ENCODE measurements at regions not wholly inside any gene's neighbourhood (a gene's known extent, or its start where the extent isn't known, plus 50 kb on each side); places are given as distances from the start of the nearest gene placed in this dataset.

DNA sequence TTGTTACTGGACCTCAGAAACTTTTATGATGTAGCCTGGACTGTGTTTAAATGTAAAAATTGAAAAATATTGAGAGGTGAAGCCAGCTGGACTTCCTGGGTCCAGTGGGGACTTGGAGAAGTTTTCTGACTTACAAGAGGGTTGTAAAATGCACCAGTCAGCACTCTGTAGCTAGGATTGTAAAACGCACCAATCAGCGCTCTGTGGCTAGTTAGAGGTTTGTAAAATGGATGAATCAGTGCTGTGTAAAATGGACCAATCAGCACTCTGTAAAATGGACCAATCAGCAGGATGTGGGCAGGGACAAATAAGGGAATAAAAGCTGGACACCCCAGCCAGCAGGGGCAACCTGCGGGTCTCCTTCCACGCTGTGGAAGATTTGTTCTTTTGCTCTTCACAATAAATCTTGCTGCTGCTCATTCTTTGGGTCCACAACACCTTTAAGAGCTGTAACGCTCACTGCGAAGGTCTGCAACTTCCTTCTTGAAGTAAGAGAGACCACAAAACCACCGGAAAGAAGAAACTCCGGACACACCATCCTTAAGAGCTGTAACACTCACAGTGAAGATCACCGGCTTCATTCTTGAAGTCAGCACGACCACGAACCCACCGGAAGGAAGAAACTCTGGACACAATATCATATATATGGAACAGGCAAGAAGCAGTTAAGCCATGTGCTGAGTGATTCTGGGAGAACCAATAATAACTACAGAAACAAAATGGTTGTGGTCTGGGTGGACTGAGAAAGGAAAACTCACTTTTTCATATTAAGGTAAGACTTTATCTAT, 201.3 kb downstream of the GABRG2 start:
- no peak overlapping the region for H3K27ac ChIP-seq (ENCODE audit: low read length in 2 of 2)
- no peak overlapping the region for H3K4me3 ChIP-seq (ENCODE audit: control extremely low read depth in 1 of 5, extremely low read depth in 1 of 5, insufficient read depth in 1 of 5, low read depth in 2 of 5, low read length in 4 of 5)
- H2AFZ ChIP-seq (ENCODE audit: insufficient read depth, low read depth, low read length, poor library complexity, severe bottlenecking) = no peak overlapping the region
- no peak overlapping the region for H3K4me2 ChIP-seq (replicated peaks; ENCODE audit: low read depth, low read length, poor library complexity, severe bottlenecking)
- no peaks in the 10 kb centered on the region for H3K36me3 ChIP-seq (replicated peaks in 1 of 2; ENCODE audit: control extremely low read depth in 1 of 2, control insufficient read depth in 1 of 2, extremely low read depth in 1 of 2, insufficient read depth in 2 of 2, low read length in 1 of 2)
- H4K20me1 ChIP-seq (ENCODE audit: control insufficient read depth, insufficient read depth, low read length, poor library complexity, severe bottlenecking) = no peaks in the 10 kb centered on the region
- POLR2A ChIA-PET = no interaction called here
- TF ChIP-seq EZH2 (IDR thresholded peaks at IDR 0.05; ENCODE audit: borderline replicate concordance, insufficient read depth, low read depth, low read length, poor library complexity, severe bottlenecking) (no peak), CTCF (IDR thresholded peaks at IDR 0.05) (no peak)
- no peaks in the 10 kb centered on the region for H3K9me3 Mint-ChIP-seq (ENCODE audit: insufficient read depth)
- H3K27me3 Mint-ChIP-seq = no peaks in the 10 kb centered on the region
- no peaks in the 10 kb centered on the region for H3K4me1 ChIP-seq (ENCODE audit: control insufficient read depth in 2 of 2, insufficient read depth in 2 of 2, low read length in 2 of 2)
- no peaks in the 10 kb centered on the region for H3K27me3 ChIP-seq (replicated peaks in 1 of 4; ENCODE audit: control extremely low read depth in 1 of 4, control insufficient read depth in 3 of 4, insufficient read depth in 4 of 4, low read length in 3 of 4)
- no peaks in the 10 kb centered on the region for H3K9me3 ChIP-seq (ENCODE audit: control extremely low read depth in 1 of 3, control insufficient read depth in 2 of 3, insufficient read depth in 1 of 3, low read length in 2 of 3)
- no peak for ATAC-seq (ENCODE audit: low read depth)
- H3K9ac ChIP-seq (ENCODE audit: low read length) = no peak overlapping the region
- H3K27ac Mint-ChIP-seq = no peak overlapping the region
- DNase-seq = no peak
- intact Hi-C loops (cut with micrococcal nuclease) = no loop called here
- no peak overlapping the region for H3K4me3 Mint-ChIP-seq
- no peaks in the 10 kb centered on the region for H3K79me2 ChIP-seq (ENCODE audit: control insufficient read depth, insufficient read depth, low read length)
- CTCF ChIA-PET = no interaction called here
- H3K4me1 Mint-ChIP-seq = no peaks in the 10 kb centered on the region
- WGBS (ENCODE audit: insufficient coverage) = 29% methylated on average over 7 of the region's 12 CpGs

DNA sequence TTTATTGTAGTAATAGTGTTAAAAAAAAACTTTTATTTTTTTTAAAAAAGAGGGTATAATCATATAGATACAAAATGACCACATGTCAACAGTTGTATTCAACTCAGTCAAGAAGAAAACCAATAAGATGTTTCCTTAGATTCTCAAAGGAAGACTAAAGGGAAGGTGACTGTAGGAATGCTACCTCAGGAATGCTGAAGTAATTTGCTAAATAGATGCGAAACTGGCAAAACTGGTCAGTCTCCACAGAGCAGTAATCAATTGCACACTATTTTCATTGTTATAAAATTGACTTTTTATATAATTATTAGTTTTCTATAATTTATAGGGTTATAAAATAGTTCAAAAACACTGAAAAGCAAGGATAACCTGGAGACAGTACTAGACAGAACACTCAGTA, 204.8 kb downstream of the GABRG2 start:
- no peaks in the 10 kb centered on the region for H3K27me3 Mint-ChIP-seq
- Histone ChIP-seq H3K9me3 (ENCODE audit: control extremely low read depth in 1 of 3, control insufficient read depth in 2 of 3, insufficient read depth in 1 of 3, low read length in 2 of 3) (no peaks in the 10 kb centered on the region), H3K4me3 (ENCODE audit: control extremely low read depth in 1 of 5, extremely low read depth in 1 of 5, insufficient read depth in 1 of 5, low read depth in 2 of 5, low read length in 4 of 5) (no peak overlapping the region), H3K79me2 (ENCODE audit: control insufficient read depth, insufficient read depth, low read length) (no peaks in the 10 kb centered on the region), H3K4me2 (replicated peaks; ENCODE audit: low read depth, low read length, poor library complexity, severe bottlenecking) (no peak overlapping the region), H3K9ac (ENCODE audit: low read length) (no peak overlapping the region), H4K20me1 (ENCODE audit: control insufficient read depth, insufficient read depth, low read length, poor library complexity, severe bottlenecking) (no peaks in the 10 kb centered on the region), H3K27ac (ENCODE audit: low read length in 2 of 2) (no peak overlapping the region), H3K27me3 (replicated peaks in 1 of 4; ENCODE audit: control extremely low read depth in 1 of 4, control insufficient read depth in 3 of 4, insufficient read depth in 4 of 4, low read length in 3 of 4) (no peaks in the 10 kb centered on the region), H3K36me3 (replicated peaks in 1 of 2; ENCODE audit: control extremely low read depth in 1 of 2, control insufficient read depth in 1 of 2, extremely low read depth in 1 of 2, insufficient read depth in 2 of 2, low read length in 1 of 2) (no peaks in the 10 kb centered on the region), H3K4me1 (ENCODE audit: control insufficient read depth in 2 of 2, insufficient read depth in 2 of 2, low read length in 2 of 2) (no peaks in the 10 kb centered on the region), H2AFZ (ENCODE audit: insufficient read depth, low read depth, low read length, poor library complexity, severe bottlenecking) (no peak overlapping the region)
- H3K9me3 Mint-ChIP-seq (ENCODE audit: insufficient read depth) = no peaks in the 10 kb centered on the region
- CTCF ChIA-PET = no interaction called here
- H3K4me1 Mint-ChIP-seq = no peaks in the 10 kb centered on the region
- POLR2A ChIA-PET = no interaction called here
- ATAC-seq (ENCODE audit: low read depth) = no peak
- no CpG with 5 or more reads among the region's 1 CpG for WGBS (ENCODE audit: insufficient coverage)
- TF ChIP-seq EZH2 (IDR thresholded peaks at IDR 0.05; ENCODE audit: borderline replicate concordance, insufficient read depth, low read depth, low read length, poor library complexity, severe bottlenecking) (no peak), CTCF (IDR thresholded peaks at IDR 0.05) (no peak)
- intact Hi-C loops (cut with micrococcal nuclease) = no loop called here
- no peak for DNase-seq
- H3K4me3 Mint-ChIP-seq = no peak overlapping the region
- H3K27ac Mint-ChIP-seq = no peak overlapping the region

All from B cell (primary cell).